HG02938 (cell line): ENCODE measurements at regions not wholly inside any gene's neighbourhood (a gene's known extent, or its start where the extent isn't known, plus 50 kb on each side); places are given as distances from the start of the nearest gene placed in this dataset.

Experiments used
- ATAC-seq: cut with Tn5 transposase; IDR thresholded peaks from one replicate; pipeline ENCODE4 v1.9.1; 2021; ENCODE audit warnings: mild to moderate bottlenecking, moderate library complexity; ENCODE audit not compliant: unreplicated experiment

- no peak for ATAC-seq
Measured at GRCh38 chr4:186886759-186887158, 163.1 kb upstream of the FAT1 start.

- no peak for ATAC-seq
Measured at GRCh38 chr4:186887291-186887700, 163.6 kb upstream of the FAT1 start.

GRCh38 chr4:186887752-186888151 is 164.1 kb upstream of the FAT1 start:
- ATAC-seq = no peak

- no peak for ATAC-seq
Measured at GRCh38 chr4:186889876-186890643, 166.4 kb upstream of the FAT1 start.

- ATAC-seq = no peak
Measured at GRCh38 chr4:186891859-186892486, 168.3 kb upstream of the FAT1 start.

GRCh38 chr4:186898367-186898766 is 174.7 kb upstream of the FAT1 start:
- ATAC-seq = no peak

- no peak for ATAC-seq
Measured at GRCh38 chr4:186900232-186900900, 176.7 kb upstream of the FAT1 start.

- ATAC-seq = no peak
Measured at GRCh38 chr4:186900984-186901383, 177.3 kb upstream of the FAT1 start.

GRCh38 chr4:186901850-186902249 is 178.2 kb upstream of the FAT1 start:
- ATAC-seq = no peak

- no peak for ATAC-seq
Measured at GRCh38 chr4:186902361-186902760, 178.7 kb upstream of the FAT1 start.

GRCh38 chr4:186904101-186904500 is 180.4 kb upstream of the FAT1 start:
- no peak for ATAC-seq

- no peak for ATAC-seq
Measured at GRCh38 chr4:186906722-186907121, 183.1 kb upstream of the FAT1 start.

GRCh38 chr4:186910385-186910784 is 186.7 kb upstream of the FAT1 start:
- no peak for ATAC-seq

GRCh38 chr4:186912606-186913005 is 188.9 kb upstream of the FAT1 start:
- ATAC-seq = no peak

GRCh38 chr4:186915816-186916215 is 192.2 kb upstream of the FAT1 start:
- ATAC-seq = no peak

- ATAC-seq = no peak
Measured at GRCh38 chr4:186917136-186917535, 193.5 kb upstream of the FAT1 start.

- no peak for ATAC-seq
Measured at GRCh38 chr4:186918466-186918865, 194.8 kb upstream of the FAT1 start.

- ATAC-seq = no peak
Measured at GRCh38 chr4:186919340-186919739, 195.7 kb upstream of the FAT1 start.

GRCh38 chr4:186920483-186920882 is 196.8 kb upstream of the FAT1 start:
- ATAC-seq = no peak

GRCh38 chr4:186920992-186921391 is 197.3 kb upstream of the FAT1 start:
- ATAC-seq = no peak

- no peak for ATAC-seq
Measured at GRCh38 chr4:186924723-186925122, 201.1 kb upstream of the FAT1 start.

- ATAC-seq = no peak
Measured at GRCh38 chr4:186927624-186928023, 204.0 kb upstream of the FAT1 start.
